GM19372 (cell line): ENCODE measurements at regions not wholly inside any gene's neighbourhood (a gene's known extent, or its start where the extent isn't known, plus 50 kb on each side); places are given as distances from the start of the nearest gene placed in this dataset.

Experiments
- ATAC-seq: cut with Tn5 transposase; IDR thresholded peaks from one replicate; pipeline ENCODE4 v1.9.1; 2021; ENCODE audit warnings: mild to moderate bottlenecking, low read depth, moderate library complexity; ENCODE audit not compliant: unreplicated experiment

GRCh38 chr18:51687845-51688585 is 490.5 kb upstream of the MEX3C start:
- ATAC-seq, result no peak

DNA sequence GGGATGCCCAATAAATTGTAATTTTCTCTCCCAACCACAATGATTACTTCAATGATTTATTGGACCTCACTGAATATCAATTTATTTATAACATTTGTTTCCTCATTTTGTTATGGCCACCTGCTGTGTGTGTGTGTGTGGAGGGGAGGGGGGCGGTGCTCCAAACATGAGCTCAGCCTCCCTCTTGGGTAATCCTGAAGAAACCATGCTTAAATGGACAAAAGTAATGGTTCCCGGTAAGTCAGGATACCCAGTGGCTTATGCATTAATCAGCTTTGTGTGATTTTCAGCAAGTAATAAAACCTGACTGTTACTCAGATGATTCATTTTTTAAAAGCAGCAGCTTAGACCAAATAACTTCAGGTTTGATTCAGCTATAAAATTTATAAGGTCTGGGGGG is 495.1 kb upstream of the MEX3C start:
- no peak for ATAC-seq

DNA sequence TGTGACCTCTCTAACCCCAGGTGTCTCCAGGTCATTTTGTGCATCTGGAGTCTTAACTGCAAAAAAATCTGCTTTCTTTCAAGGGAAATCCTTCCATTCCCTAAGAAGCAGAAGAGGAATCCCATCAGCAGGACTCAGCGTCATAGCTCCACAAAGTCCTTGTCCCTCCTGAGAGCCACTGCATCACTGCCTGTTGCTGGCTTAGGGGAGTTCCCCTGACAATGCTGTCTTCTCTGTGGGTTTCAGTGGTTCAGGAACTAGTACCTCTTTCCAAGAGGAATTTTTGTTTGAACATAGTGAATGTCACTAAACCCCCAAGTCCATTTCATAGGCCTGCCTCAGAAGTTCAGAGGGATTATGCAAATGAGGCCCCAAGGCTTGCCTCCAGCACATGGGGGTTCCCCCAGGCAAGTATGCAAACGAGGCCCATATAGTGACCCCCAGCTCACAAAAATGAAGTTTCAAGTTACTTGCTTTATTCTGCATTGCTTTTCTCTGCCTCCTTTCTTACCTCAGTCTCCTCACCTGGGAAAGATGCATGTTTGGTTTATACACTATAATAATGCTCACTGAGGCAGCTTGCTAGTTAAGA is 513.9 kb upstream of the MEX3C start:
- ATAC-seq, result no peak

DNA sequence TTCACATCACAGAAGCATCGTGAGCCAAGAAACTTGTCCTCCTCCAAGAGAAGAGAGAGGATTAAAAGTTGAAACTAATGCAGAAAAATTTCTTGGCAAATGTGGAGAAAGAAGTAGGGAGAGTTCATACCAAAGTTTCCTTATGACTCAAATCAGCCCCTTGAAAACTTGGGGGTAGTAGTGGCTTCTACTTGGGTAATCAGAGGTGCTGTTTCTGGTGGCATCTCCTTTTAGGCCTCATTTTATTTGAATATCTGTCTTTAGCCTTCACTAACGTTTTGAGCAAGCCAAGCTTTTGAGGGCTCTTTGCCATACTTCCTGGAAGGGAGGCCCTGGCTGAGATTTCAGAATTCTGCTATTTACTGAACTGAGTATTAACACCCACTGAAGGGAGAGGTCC is 515.3 kb upstream of the MEX3C start:
- ATAC-seq, result no peak

DNA sequence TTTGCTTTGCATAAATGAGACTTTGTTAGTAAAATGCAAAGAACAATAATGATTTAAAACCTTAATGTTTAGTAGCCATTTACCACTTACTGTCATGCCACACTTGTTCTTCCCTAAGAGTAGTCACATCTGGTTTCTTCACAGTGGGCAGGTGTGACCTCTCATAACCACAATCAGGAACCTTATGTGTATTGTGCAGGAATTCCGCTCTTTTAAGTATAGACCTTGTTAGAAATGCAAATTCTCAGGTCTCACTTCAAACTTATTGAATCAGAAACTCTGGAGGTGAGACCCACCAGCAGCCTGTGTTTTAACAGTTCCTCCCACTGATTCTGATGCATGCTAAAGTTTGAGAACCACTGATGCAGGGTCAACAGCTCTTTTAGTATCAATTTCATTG is 518.8 kb upstream of the MEX3C start:
- ATAC-seq, result no peak

GRCh38 chr18:51721388-51721787 is 523.9 kb upstream of the MEX3C start:
- ATAC-seq, result no peak

- ATAC-seq, result no peak
Observed at GRCh38 chr18:51721996-51722395, 524.5 kb upstream of the MEX3C start.

- no peak for ATAC-seq
Observed at GRCh38 chr18:51724790-51725721, 527.6 kb upstream of the MEX3C start.

DNA sequence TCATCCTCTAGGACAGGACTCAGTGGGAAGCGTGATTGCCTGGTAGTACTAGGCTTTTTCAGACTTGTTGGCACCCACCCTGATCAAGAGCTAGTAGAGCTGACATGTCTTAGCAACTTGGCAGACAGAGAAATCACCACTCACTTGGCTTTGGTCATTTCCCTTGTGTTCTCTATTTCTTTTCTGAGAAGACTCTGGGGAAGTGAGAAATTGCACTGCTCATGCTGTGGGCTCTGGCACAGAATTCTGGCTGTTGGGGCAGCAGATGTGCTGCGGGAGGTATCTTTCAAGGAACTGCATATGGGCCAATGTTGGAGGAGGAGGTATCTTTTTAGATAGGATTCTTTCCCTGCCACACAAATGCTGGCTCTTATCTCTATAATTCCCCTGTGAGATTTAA is 529.1 kb upstream of the MEX3C start:
- no peak for ATAC-seq

GRCh38 chr18:51727780-51728179 is 530.3 kb upstream of the MEX3C start:
- ATAC-seq, result no peak

DNA sequence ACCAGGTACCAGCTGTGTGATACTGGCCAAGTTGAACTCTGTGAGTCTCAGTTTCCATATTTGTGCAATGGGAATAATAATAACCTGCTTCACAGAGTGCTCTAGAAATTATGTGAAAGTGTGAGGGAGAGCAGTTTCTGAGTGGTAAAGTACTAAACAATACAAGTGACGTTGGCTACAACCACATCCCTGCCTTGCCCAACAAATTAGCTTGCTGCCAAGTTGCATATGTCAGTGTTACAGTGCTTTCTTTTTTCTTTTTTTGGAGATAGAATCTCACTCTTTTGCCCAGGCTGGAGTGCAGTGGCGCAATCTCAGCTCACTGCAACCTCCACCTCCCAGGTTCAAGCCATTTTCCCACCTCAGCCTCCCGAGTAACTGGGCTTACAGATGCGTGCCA is 533.6 kb upstream of the MEX3C start:
- no peak for ATAC-seq

DNA sequence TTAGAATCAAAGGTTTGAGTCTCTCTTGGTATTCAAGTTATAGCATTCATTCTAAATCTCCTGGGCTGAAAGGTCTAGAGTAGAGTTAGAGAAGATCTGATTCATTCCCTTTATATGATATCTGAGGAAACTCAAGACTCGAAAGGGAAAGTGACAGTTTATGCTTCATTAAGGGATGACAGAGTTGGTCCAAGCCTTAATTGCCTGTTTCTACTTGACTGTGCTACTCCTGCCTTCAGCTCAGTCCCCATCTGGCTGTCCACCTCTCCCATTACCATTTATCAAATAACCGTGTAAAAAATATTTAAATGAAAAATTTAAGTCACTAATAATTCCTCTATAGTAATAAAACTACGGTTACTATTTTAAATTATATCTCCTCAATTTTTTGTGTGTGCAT is 537.1 kb upstream of the MEX3C start:
- no peak for ATAC-seq

- ATAC-seq, result no peak
Observed at GRCh38 chr18:51739044-51739666, 541.7 kb upstream of the MEX3C start.

DNA sequence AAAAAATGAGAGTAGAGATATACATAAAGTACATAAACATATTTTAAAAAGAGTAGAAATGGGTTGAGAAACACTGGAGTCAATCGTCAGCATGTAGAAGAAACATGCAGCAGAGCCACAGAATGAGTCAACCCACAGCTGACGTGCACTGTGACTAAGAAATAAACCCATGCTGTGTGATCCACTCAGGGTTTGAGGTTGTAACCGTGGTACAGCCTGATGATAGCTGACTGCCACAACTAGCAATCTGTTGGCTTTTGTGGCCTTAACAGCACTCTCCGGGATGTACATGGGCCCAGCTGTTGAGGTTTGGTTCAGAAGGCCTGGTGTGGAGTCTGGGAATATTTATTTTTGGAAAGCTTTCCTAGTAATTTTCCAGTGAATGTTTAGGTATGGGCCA is 554.4 kb upstream of the MEX3C start:
- no peak for ATAC-seq

- no peak for ATAC-seq
Observed at GRCh38 chr18:51753365-51754057, 556.0 kb upstream of the MEX3C start.

- no peak for ATAC-seq
Observed at GRCh38 chr18:51754566-51754965, 557.1 kb upstream of the MEX3C start.

GRCh38 chr18:51757255-51757924 is 559.9 kb upstream of the MEX3C start:
- ATAC-seq, result no peak

DNA sequence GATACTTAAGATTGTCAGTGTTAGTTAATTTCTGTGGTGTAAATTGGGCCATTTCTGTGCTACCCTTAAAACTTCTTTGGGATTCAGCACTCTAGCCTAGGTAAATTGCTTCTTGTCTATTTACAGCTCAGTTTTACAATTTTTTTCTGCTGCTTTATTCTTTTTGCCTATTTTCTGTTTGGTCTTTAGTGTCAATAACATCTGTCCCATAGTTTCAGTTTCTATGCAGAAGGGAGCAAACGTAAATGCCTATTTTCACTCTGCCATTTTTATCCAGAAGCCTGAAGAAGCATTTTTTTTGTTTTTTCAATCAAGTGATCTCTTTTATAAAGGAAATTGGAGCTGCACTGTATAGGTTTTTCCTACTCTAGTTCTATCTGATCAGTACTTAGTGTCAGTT is 564.9 kb upstream of the MEX3C start:
- ATAC-seq, result no peak

GRCh38 chr18:51765606-51766360 is 568.3 kb upstream of the MEX3C start:
- no peak for ATAC-seq
